ENCODE measurements at regions not wholly inside any gene's neighbourhood (a gene's known extent, or its start where the extent isn't known, plus 50 kb on each side); places are given as distances from the start of the nearest gene placed in this dataset.

DNA sequence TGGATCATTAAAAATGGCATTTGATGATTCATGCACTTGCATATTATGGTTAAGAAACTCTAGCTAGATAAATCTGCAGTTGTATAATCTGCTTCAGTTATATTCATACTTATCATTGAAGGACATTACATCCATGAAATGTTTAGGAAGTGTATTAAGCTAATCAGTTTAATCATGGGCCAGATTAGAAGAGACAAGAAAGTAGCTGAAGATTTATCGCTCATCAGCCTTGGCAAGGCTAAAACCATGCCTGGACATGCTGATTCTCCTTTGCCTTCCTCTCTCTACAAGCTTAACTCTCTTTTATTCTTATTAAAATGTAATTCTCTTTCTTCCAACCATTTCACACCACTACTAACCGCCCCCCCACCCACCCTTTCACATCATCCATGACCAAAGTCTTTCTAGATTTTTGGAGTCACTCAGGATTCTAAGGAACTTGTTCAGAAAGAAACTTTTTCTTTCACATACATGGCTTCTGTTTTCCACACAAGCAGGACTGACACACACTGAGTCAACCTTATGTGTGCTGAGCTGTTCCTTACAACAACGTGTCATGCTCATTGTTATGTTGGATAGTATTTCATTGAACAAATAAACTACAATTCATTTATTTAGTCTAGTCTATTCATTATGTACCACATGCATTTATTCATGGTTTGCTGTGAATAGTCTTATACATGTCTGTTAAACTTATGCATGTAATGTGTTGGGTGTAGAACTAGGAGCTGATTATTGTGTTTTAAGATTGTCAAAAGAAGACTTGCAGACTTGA, 227.3 kb upstream of the SP8 start:
- DNase-seq (no peak), ATAC-seq (ENCODE audit: low read depth) (no peak)
- H3K18ac ChIP-seq (ENCODE audit: low read depth, low read length): no peak overlapping the region
- H3K9me3 ChIP-seq (ENCODE audit: control insufficient read depth, insufficient read depth, low read length): peaks cover 10% of the 10 kb centered on the region
- no peak overlapping the region for H2BK15ac ChIP-seq (ENCODE audit: low read depth, low read length)
- no peak overlapping the region for H2AK9ac ChIP-seq (replicated peaks; ENCODE audit: low read depth, low read length, poor library complexity)
- no peak overlapping the region for H3K14ac ChIP-seq (replicated peaks; ENCODE audit: low read depth, low read length)
- no peak overlapping the region for H3K4me2 ChIP-seq (ENCODE audit: low read depth, low read length)
- BruUV-seq (replicated peaks): no TSS peak
- intact Hi-C loops (cut with micrococcal nuclease) (no loop called here), in situ Hi-C loops (cut with MboI; ENCODE audit: low sequenced_read_pairs) (no loop called here), dilution Hi-C loops (cut with HindIII; ENCODE audit: low sequenced_read_pairs, unreplicated experiment) (no loop called here)
- no peak overlapping the region for H2AFZ ChIP-seq (replicated peaks; ENCODE audit: low read length, poor library complexity)
- CTCF ChIA-PET: interaction anchor here (0.7 kb wide), 1 partner anchor 21 kb away, joined by 3 read pairs; no protein-coding TSS in a partner anchor
- no peaks in the 10 kb centered on the region for H4K20me1 ChIP-seq (ENCODE audit: insufficient read depth, low read length)
- H3K23ac ChIP-seq (ENCODE audit: low read depth, low read length): no peak overlapping the region
- no peak overlapping the region for H3K4ac ChIP-seq (ENCODE audit: low read depth, low read length)
- H3K27me3 ChIP-seq (ENCODE audit: control insufficient read depth, insufficient read depth, low read length): no peaks in the 10 kb centered on the region
- no peak overlapping the region for H2BK120ac ChIP-seq (ENCODE audit: low read depth, low read length)
- no peak overlapping the region for H3K56ac ChIP-seq (ENCODE audit: extremely low read depth, insufficient read depth, low read length)
- H3K4me1 ChIP-seq (ENCODE audit: control insufficient read depth, insufficient read depth, low read length): no peaks in the 10 kb centered on the region
- H3K9ac ChIP-seq (ENCODE audit: low read depth, low read length): no peak overlapping the region
- H3K36me3 ChIP-seq (ENCODE audit: control insufficient read depth, insufficient read depth, low read length): no peaks in the 10 kb centered on the region
- POLR2A ChIA-PET (ENCODE audit: unreplicated experiment): no interaction called here
- no peaks in the 10 kb centered on the region for H3K9me1 ChIP-seq (ENCODE audit: insufficient read depth, low read length)
- no peak overlapping the region for H4K8ac ChIP-seq (ENCODE audit: low read depth in 2 of 2, low read length in 2 of 2)
- WGBS, 2 experiments (ENCODE audit: extremely low coverage in 2 of 2, insufficient read length in 1 of 2): 100% methylated on average over 1 of the region's 3 CpGs; no CpG with 5 or more reads in 1 of the 2 experiments
- no peak overlapping the region for H2AK5ac ChIP-seq (ENCODE audit: low read depth, low read length)
- H4K5ac ChIP-seq (ENCODE audit: low read depth, low read length): no peak overlapping the region
- no peak overlapping the region for H3K27ac ChIP-seq (ENCODE audit: insufficient read depth, low read length)
- no peak overlapping the region for H4K91ac ChIP-seq (ENCODE audit: insufficient read depth, low read depth, low read length)
- H3K4me3 ChIP-seq (ENCODE audit: insufficient read depth, low read depth, low read length): no peak overlapping the region
- no peak for TF ChIP-seq MXI1 (IDR thresholded peaks at IDR 0.05; ENCODE audit: borderline replicate concordance, low read depth, low read length)
- no peak for TF ChIP-seq MAZ (IDR thresholded peaks at IDR 0.05; ENCODE audit: borderline replicate concordance, low read depth, low read length)
- no peak for TF ChIP-seq FOS (IDR thresholded peaks at IDR 0.05; ENCODE audit: low read depth, low read length)
- TF ChIP-seq POLR2A (IDR thresholded peaks at IDR 0.05; ENCODE audit: low read depth, low read length): no peak
- no peak for TF ChIP-seq RFX5 (IDR thresholded peaks at IDR 0.05; ENCODE audit: low read depth, low read length)
- TF ChIP-seq SMC3 (IDR thresholded peaks at IDR 0.05; ENCODE audit: low read depth, low read length): no peak
- TF ChIP-seq CEBPB (IDR thresholded peaks at IDR 0.05; ENCODE audit: low read depth, low read length): no peak
- TF ChIP-seq NFE2L2 (IDR thresholded peaks at IDR 0.05; ENCODE audit: low read depth, low read length): no peak
- no peak for TF ChIP-seq RCOR1 (IDR thresholded peaks at IDR 0.05; ENCODE audit: insufficient replicate concordance, low read length)
- TF ChIP-seq MAFK (IDR thresholded peaks at IDR 0.05; ENCODE audit: low read depth, low read length): no peak
- TF ChIP-seq, protein P1, sequence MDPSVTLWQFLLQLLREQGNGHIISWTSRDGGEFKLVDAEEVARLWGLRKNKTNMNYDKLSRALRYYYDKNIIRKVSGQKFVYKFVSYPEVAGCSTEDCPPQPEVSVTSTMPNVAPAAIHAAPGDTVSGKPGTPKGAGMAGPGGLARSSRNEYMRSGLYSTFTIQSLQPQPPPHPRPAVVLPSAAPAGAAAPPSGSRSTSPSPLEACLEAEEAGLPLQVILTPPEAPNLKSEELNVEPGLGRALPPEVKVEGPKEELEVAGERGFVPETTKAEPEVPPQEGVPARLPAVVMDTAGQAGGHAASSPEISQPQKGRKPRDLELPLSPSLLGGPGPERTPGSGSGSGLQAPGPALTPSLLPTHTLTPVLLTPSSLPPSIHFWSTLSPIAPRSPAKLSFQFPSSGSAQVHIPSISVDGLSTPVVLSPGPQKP (IDR thresholded peaks at IDR 0.05; ENCODE audit: borderline replicate concordance, low read depth, low read length): no peak
- no peak for TF ChIP-seq BHLHE40 (IDR thresholded peaks at IDR 0.05; ENCODE audit: low read depth, low read length)
- TF ChIP-seq USF2 (IDR thresholded peaks at IDR 0.05; ENCODE audit: low read depth, low read length): no peak
- TF ChIP-seq CHD1 (IDR thresholded peaks at IDR 0.05; ENCODE audit: low read depth, low read length): no peak
- no peak for TF ChIP-seq CTCF (conservative IDR thresholded peaks at IDR 0.05; ENCODE audit: low read depth, low read length)
- no peak for TF ChIP-seq RAD21 (IDR thresholded peaks at IDR 0.05; ENCODE audit: low read length)
- no peaks in the 10 kb centered on the region for H3K79me1 ChIP-seq (ENCODE audit: low read depth in 1 of 2, low read length in 2 of 2)
- H2BK5ac ChIP-seq (ENCODE audit: low read depth, low read length, poor library complexity, severe bottlenecking): no peak overlapping the region
- H2BK20ac ChIP-seq (ENCODE audit: low read depth, low read length): no peak overlapping the region
